K562 (cell line): ENCODE measurements at regions not wholly inside any gene's neighbourhood (a gene's known extent, or its start where the extent isn't known, plus 50 kb on each side); places are given as distances from the start of the nearest gene placed in this dataset.

Experiments
- BRCA1 ChIP-seq, 2 experiments: fragments of 450-650 bp in 1 of 2; sonication (generic) in 1 of 2; formaldehyde crosslinking in 1 of 2; IDR thresholded peaks; 2 replicates each; pipeline versions ENCODE4 v1.5.0 to v1.6.1; 2017 to 2020; ENCODE audit warnings: mild to moderate bottlenecking in 1 of 2, missing genetic modification reagents in 1 of 2
- CBX2 ChIP-seq: fragments of 200-600 bp; sonication (generic); IDR thresholded peaks from one replicate; pipeline ENCODE4 v1.6.1; 2012; ENCODE audit warnings: mild to moderate bottlenecking, low read length, inconsistent platforms; ENCODE audit not compliant: insufficient read depth, poor library complexity, severe bottlenecking
- CEBPB ChIP-seq: fragments of 450-650 bp; IDR thresholded peaks from 2 replicates; pipeline ENCODE4 v1.6.1; 2016; ENCODE audit warnings: missing genetic modification characterization, missing compliant biosample characterization
- CTCF ChIP-seq, 3 experiments: IDR thresholded peaks in 2 of 3; conservative IDR thresholded peaks in 1 of 3; 2 replicates each; pipeline ENCODE4 v1.5.1; 2011 to 2012; ENCODE audit warnings: low read length in 3 of 3, mild to moderate bottlenecking in 3 of 3, control low read depth in 2 of 3, improper control_type of control experiment in 1 of 3, inconsistent platforms in 1 of 3, low read depth in 1 of 3, mixed read lengths in 1 of 3, moderate library complexity in 1 of 3; ENCODE audit not compliant: insufficient read depth in 2 of 3
- E2F1 ChIP-seq: sonication (generic); formaldehyde crosslinking; IDR thresholded peaks from 2 replicates; pipeline ENCODE4 v1.8.1; 2023; ENCODE audit warnings: mild to moderate bottlenecking, missing genetic modification reagents, moderate library complexity
- ELK1 ChIP-seq: sonication (generic); formaldehyde crosslinking; IDR thresholded peaks from 2 replicates; pipeline ENCODE4 v1.8.1; 2022; ENCODE audit warnings: missing genetic modification reagents
- ID3 ChIP-seq, 2 experiments: fragments of 250-450 bp in 1 of 2; fragments of 450-650 bp in 1 of 2; sonication (Bioruptor Pico) in 1 of 2; IDR thresholded peaks; 2 replicates each; pipeline versions ENCODE4 v1.6.1 to v1.8.0; 2016 to 2021; ENCODE audit warnings: mild to moderate bottlenecking in 2 of 2, moderate library complexity in 2 of 2, missing compliant biosample characterization in 1 of 2, missing genetic modification characterization in 1 of 2
- NFYB ChIP-seq: IDR thresholded peaks from 2 replicates; pipeline ENCODE4 v1.6.1; 2011; ENCODE audit warnings: mild to moderate bottlenecking, moderate library complexity; ENCODE audit not compliant: insufficient read length; ENCODE audit errors: extremely low read depth
- SP1 ChIP-seq: sonication (generic); formaldehyde crosslinking; IDR thresholded peaks from 2 replicates; pipeline ENCODE4 v1.8.1; 2022; ENCODE audit warnings: mild to moderate bottlenecking, missing genetic modification reagents
- YBX1 ChIP-seq: fragments of 450-650 bp; IDR thresholded peaks from 2 replicates; pipeline ENCODE4 v1.7.1; 2016; ENCODE audit warnings: mild to moderate bottlenecking
- ZFP1 ChIP-seq: fragments of 450-650 bp; formaldehyde crosslinking; IDR thresholded peaks from 2 replicates; pipeline ENCODE4 v1.4.0; 2020; ENCODE audit warnings: mild to moderate bottlenecking, mixed read lengths
- ZNF57 ChIP-seq: fragments of 450-650 bp; formaldehyde crosslinking; IDR thresholded peaks from 2 replicates; pipeline ENCODE4 v1.4.0; 2020; ENCODE audit warnings: mild to moderate bottlenecking, moderate library complexity
- TF ChIP-seq, protein P1 (sequence below): fragments of 250-450 bp; sonication (Bioruptor Pico); IDR thresholded peaks from 2 replicates; pipeline ENCODE4 v1.8.0; 2021; ENCODE audit warnings: borderline replicate concordance, mild to moderate bottlenecking, moderate library complexity; ENCODE audit not compliant: poor library complexity, severe bottlenecking

DNA sequence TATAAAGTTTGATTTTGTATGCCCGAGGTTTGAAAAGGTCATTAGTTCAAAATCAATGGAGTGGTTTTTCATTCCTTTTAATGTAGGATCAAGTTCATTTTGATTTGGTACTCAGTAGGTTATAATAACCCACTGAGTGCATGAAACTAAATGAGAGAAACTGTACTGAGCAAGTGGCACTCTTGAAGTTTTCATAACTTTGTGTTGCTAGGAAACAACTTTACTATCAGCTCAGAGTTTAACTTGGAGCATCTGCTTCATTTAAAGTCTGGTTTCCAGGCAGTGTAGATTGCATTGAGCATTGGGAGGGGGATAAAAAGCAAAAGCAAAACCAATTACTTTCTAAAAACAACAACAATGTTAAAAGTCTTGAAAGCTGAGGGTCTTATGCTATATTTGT is 1361.6 kb upstream of the CHAC2 start:
- TF ChIP-seq CTCF (IDR thresholded peaks at IDR 0.05 in 2 of 3, conservative IDR thresholded peaks at IDR 0.05 in 1 of 3; ENCODE audit: insufficient read depth in 2 of 3, low read depth in 1 of 3, low read length in 3 of 3) = no peak
- TF ChIP-seq, protein P1, sequence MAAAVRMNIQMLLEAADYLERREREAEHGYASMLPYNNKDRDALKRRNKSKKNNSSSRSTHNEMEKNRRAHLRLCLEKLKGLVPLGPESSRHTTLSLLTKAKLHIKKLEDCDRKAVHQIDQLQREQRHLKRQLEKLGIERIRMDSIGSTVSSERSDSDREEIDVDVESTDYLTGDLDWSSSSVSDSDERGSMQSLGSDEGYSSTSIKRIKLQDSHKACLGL = no peak
- no peak for TF ChIP-seq CBX2
- no peak for TF ChIP-seq ZFP1 (CRISPR knock-in tag)
- no peak for TF ChIP-seq NFYB
- TF ChIP-seq E2F1 = no peak
- no peak for TF ChIP-seq CEBPB (tag)
- TF ChIP-seq BRCA1 (IDR thresholded peaks at IDR 0.05) = no peak
- no peak for TF ChIP-seq BRCA1 (CRISPR knock-in tag; IDR thresholded peaks at IDR 0.05)
- no peak for TF ChIP-seq YBX1
- TF ChIP-seq ZNF57 = no peak
- no peak for TF ChIP-seq SP1
- TF ChIP-seq ELK1 (CRISPR knock-in tag) = no peak
- TF ChIP-seq ID3 (CRISPR knock-in tag; IDR thresholded peaks at IDR 0.05) = no peak
- no peak for TF ChIP-seq ID3 (tag; IDR thresholded peaks at IDR 0.05)
